Thymus (tissue), 11 donors: ENCODE measurements at regions not wholly inside any gene's neighbourhood (a gene's known extent, or its start where the extent isn't known, plus 50 kb on each side); places are given as distances from the start of the nearest gene placed in this dataset.

ENCODE experiments used
- DNase-seq, 9 donors: peaks; one replicate each; pipeline ENCODE4 v3.0.0-alpha.2; 2013; ENCODE audit warnings: low spot score in 9 of 9, low read depth in 6 of 9, missing footprints in 1 of 9
- H3K27ac ChIP-seq, 2 donors: one replicate each; pipeline ENCODE4 v1.5.1; 2013; ENCODE audit warnings: control low read depth in 1 of 2, low read depth in 1 of 2, low read length in 1 of 2, mild to moderate bottlenecking in 1 of 2, moderate library complexity in 1 of 2
- H3K27me3 ChIP-seq, 2 donors: one replicate each; pipeline ENCODE4 v1.5.1; 2013; ENCODE audit warnings: low read length in 1 of 2; ENCODE audit not compliant: control insufficient read depth in 2 of 2, insufficient read depth in 1 of 2
- H3K36me3 ChIP-seq, 2 donors: one replicate each; pipeline ENCODE4 v1.5.1; 2013; ENCODE audit warnings: low read length in 1 of 2, mild to moderate bottlenecking in 1 of 2, moderate library complexity in 1 of 2; ENCODE audit not compliant: control insufficient read depth in 2 of 2, insufficient read depth in 2 of 2
- H3K4me1 ChIP-seq, 2 donors: one replicate each; pipeline ENCODE4 v1.5.1; 2013; ENCODE audit warnings: low read length in 2 of 2; ENCODE audit not compliant: control insufficient read depth in 2 of 2, insufficient read depth in 2 of 2
- H3K4me3 ChIP-seq, 2 donors: one replicate each; pipeline ENCODE4 v1.5.1; 2013; ENCODE audit warnings: low read length in 2 of 2, control low read depth in 1 of 2, mild to moderate bottlenecking in 1 of 2
- H3K9me3 ChIP-seq, 2 donors: one replicate each; pipeline ENCODE4 v1.5.1; 2013; ENCODE audit warnings: low read length in 1 of 2, mild to moderate bottlenecking in 1 of 2; ENCODE audit not compliant: control insufficient read depth in 2 of 2, insufficient read depth in 1 of 2
- WGBS: extraction: QIAGEN DNeasy Blood & Tissue Kit; methylation state at CpG from one replicate; pipeline ENCODE4 v1.1.7; 2013; 5-methylcytosine and 5-hydroxymethylcytosine counted together
- donor health status: healthy.

GRCh38 chr1:81034291-81034690, 766.4 kb upstream of the ADGRL2 start:
- Histone ChIP-seq H3K9me3 (no peaks in the 10 kb centered on the region), H3K4me1 (no peaks in the 10 kb centered on the region), H3K27ac (no peak overlapping the region), H3K27me3 (no peaks in the 10 kb centered on the region), H3K4me3 (no peak overlapping the region), H3K36me3 (no peaks in the 10 kb centered on the region)
- no peak for DNase-seq
- 95% methylated on average over 1 of the region's 1 CpG for WGBS

GRCh38 chr1:81032973-81033425, 767.7 kb upstream of the ADGRL2 start:
- 97% methylated on average over 5 of the region's 5 CpGs for WGBS
- no peak overlapping the region for H3K27ac ChIP-seq
- no peaks in the 10 kb centered on the region for H3K36me3 ChIP-seq
- no peak for DNase-seq
- no peak overlapping the region for H3K4me3 ChIP-seq
- H3K4me1 ChIP-seq, result no peaks in the 10 kb centered on the region
- no peaks in the 10 kb centered on the region for H3K27me3 ChIP-seq
- no peaks in the 10 kb centered on the region for H3K9me3 ChIP-seq

GRCh38 chr1:81032374-81032773, 768.4 kb upstream of the ADGRL2 start:
- H3K4me1 ChIP-seq, result no peaks in the 10 kb centered on the region
- DNase-seq, result no peak
- H3K9me3 ChIP-seq, result no peaks in the 10 kb centered on the region
- H3K27me3 ChIP-seq, result no peaks in the 10 kb centered on the region
- no peak overlapping the region for H3K27ac ChIP-seq
- no peaks in the 10 kb centered on the region for H3K36me3 ChIP-seq
- WGBS, result 94% methylated on average over 7 of the region's 7 CpGs
- no peak overlapping the region for H3K4me3 ChIP-seq

- Histone ChIP-seq H3K4me3 (no peak overlapping the region), H3K9me3 (no peaks in the 10 kb centered on the region), H3K27ac (no peak overlapping the region), H3K36me3 (no peaks in the 10 kb centered on the region), H3K4me1 (no peaks in the 10 kb centered on the region), H3K27me3 (no peaks in the 10 kb centered on the region)
- DNase-seq, result no peak
- WGBS, result 92% methylated on average over 3 of the region's 3 CpGs
Measured at GRCh38 chr1:81030441-81030840, 770.3 kb upstream of the ADGRL2 start.

- no peaks in the 10 kb centered on the region for H3K4me1 ChIP-seq
- H3K27ac ChIP-seq, result no peak overlapping the region
- no peaks in the 10 kb centered on the region for H3K36me3 ChIP-seq
- WGBS, result 91% methylated on average over 1 of the region's 1 CpG
- H3K27me3 ChIP-seq, result no peaks in the 10 kb centered on the region
- H3K9me3 ChIP-seq, result no peaks in the 10 kb centered on the region
- H3K4me3 ChIP-seq, result no peak overlapping the region
- no peak for DNase-seq
Measured at GRCh38 chr1:81029266-81029665, 771.5 kb upstream of the ADGRL2 start.

- Histone ChIP-seq H3K9me3 (no peaks in the 10 kb centered on the region), H3K27me3 (no peaks in the 10 kb centered on the region), H3K36me3 (no peaks in the 10 kb centered on the region), H3K27ac (no peak overlapping the region), H3K4me1 (no peaks in the 10 kb centered on the region), H3K4me3 (no peak overlapping the region)
- peak in 2 of 9 donors; percentile 1 to 3 for DNase-seq
- 93% methylated on average over 5 of the region's 5 CpGs for WGBS
Measured at GRCh38 chr1:81023187-81023724, 777.5 kb upstream of the ADGRL2 start.

GRCh38 chr1:81021134-81021533, 779.6 kb upstream of the ADGRL2 start:
- DNase-seq, result no peak
- 97% methylated on average over 1 of the region's 1 CpG for WGBS
- Histone ChIP-seq H3K27me3 (no peaks in the 10 kb centered on the region), H3K4me3 (no peak overlapping the region), H3K27ac (no peak overlapping the region), H3K36me3 (no peaks in the 10 kb centered on the region), H3K4me1 (no peaks in the 10 kb centered on the region), H3K9me3 (no peaks in the 10 kb centered on the region)

GRCh38 chr1:81020506-81020905, 780.2 kb upstream of the ADGRL2 start:
- 86% methylated on average over 1 of the region's 1 CpG for WGBS
- H3K9me3 ChIP-seq, result no peaks in the 10 kb centered on the region
- no peaks in the 10 kb centered on the region for H3K4me1 ChIP-seq
- no peaks in the 10 kb centered on the region for H3K36me3 ChIP-seq
- H3K4me3 ChIP-seq, result no peak overlapping the region
- H3K27ac ChIP-seq, result no peak overlapping the region
- DNase-seq, result no peak
- no peaks in the 10 kb centered on the region for H3K27me3 ChIP-seq

- DNase-seq, result no peak
- no peak overlapping the region for H3K4me3 ChIP-seq
- WGBS, result 91% methylated on average over 3 of the region's 3 CpGs
- no peaks in the 10 kb centered on the region for H3K9me3 ChIP-seq
- H3K27ac ChIP-seq, result no peak overlapping the region
- no peaks in the 10 kb centered on the region for H3K27me3 ChIP-seq
- H3K36me3 ChIP-seq, result no peaks in the 10 kb centered on the region
- no peaks in the 10 kb centered on the region for H3K4me1 ChIP-seq
Measured at GRCh38 chr1:81010126-81010525, 790.6 kb upstream of the ADGRL2 start.

- H3K36me3 ChIP-seq, result no peaks in the 10 kb centered on the region
- H3K27ac ChIP-seq, result no peak overlapping the region
- no peak for DNase-seq
- 92% methylated on average over 2 of the region's 2 CpGs for WGBS
- no peaks in the 10 kb centered on the region for H3K27me3 ChIP-seq
- H3K4me1 ChIP-seq, result no peaks in the 10 kb centered on the region
- H3K4me3 ChIP-seq, result no peak overlapping the region
- no peaks in the 10 kb centered on the region for H3K9me3 ChIP-seq
Measured at GRCh38 chr1:81008293-81008692, 792.4 kb upstream of the ADGRL2 start.
